ENCODE measurements at regions not wholly inside any gene's neighbourhood (a gene's known extent, or its start where the extent isn't known, plus 50 kb on each side); places are given as distances from the start of the nearest gene placed in this dataset.

- no peaks in the 10 kb centered on the region for H3K36me3 ChIP-seq
- H3K4me1 ChIP-seq: no peaks in the 10 kb centered on the region
- no peaks in the 10 kb centered on the region for H3K9me3 ChIP-seq
- H3K27ac ChIP-seq: no peak overlapping the region
- H3K4me3 ChIP-seq: no peak overlapping the region
- no peak for TF ChIP-seq CTCF (IDR thresholded peaks at IDR 0.05)
- DNase-seq: no peak
- intact Hi-C loops (cut with DNase I): no loop called here
- no peaks in the 10 kb centered on the region for H3K27me3 ChIP-seq
- H3K9ac ChIP-seq (ENCODE audit: low read depth in 2 of 2, low read length in 2 of 2): no peak overlapping the region
Observed at GRCh38 chr16:82236415-82236814, 66.4 kb upstream of the MPHOSPH6 start.

DNA sequence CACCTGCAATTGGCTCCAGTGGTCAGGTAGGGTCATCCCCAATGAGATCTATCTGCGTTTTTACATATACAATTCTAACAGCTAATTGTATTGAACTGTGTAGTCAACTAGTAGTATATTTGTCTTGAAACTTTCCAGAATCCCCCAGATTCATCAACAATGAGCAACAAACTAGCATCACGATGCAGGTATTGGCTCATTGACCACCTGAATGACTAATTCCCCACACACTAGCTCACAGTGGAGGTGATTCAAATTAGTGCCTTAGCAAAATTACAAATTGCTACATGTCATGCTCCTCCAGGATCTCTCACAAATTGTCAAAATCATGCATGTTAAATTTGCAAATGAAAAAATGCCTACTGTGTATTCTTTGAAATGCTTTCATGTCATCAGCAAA, 62.8 kb upstream of the MPHOSPH6 start:
- Histone ChIP-seq H3K27ac (no peak overlapping the region), H3K27me3 (no peaks in the 10 kb centered on the region), H3K9me3 (no peaks in the 10 kb centered on the region), H3K4me1 (no peaks in the 10 kb centered on the region), H3K9ac (ENCODE audit: low read depth in 2 of 2, low read length in 2 of 2) (no peak overlapping the region), H3K36me3 (no peaks in the 10 kb centered on the region), H3K4me3 (no peak overlapping the region)
- no peak for TF ChIP-seq CTCF (IDR thresholded peaks at IDR 0.05)
- intact Hi-C loops (cut with DNase I): loop anchor here (5.0 kb wide), 2 partner anchors 296 to 341 kb away; no protein-coding TSS in a partner anchor
- DNase-seq: no peak

GRCh38 chr16:82231008-82231787, 61.2 kb upstream of the MPHOSPH6 start:
- DNase-seq: no peak
- no peaks in the 10 kb centered on the region for H3K36me3 ChIP-seq
- TF ChIP-seq CTCF (IDR thresholded peaks at IDR 0.05): no peak
- intact Hi-C loops (cut with DNase I): loop anchor here (5.0 kb wide), 2 partner anchors 294 to 339 kb away; no protein-coding TSS in a partner anchor
- H3K9ac ChIP-seq (ENCODE audit: low read depth in 2 of 2, low read length in 2 of 2): no peak overlapping the region
- no peak overlapping the region for H3K27ac ChIP-seq
- no peaks in the 10 kb centered on the region for H3K9me3 ChIP-seq
- H3K4me1 ChIP-seq: no peaks in the 10 kb centered on the region
- no peak overlapping the region for H3K4me3 ChIP-seq
- no peaks in the 10 kb centered on the region for H3K27me3 ChIP-seq

DNA sequence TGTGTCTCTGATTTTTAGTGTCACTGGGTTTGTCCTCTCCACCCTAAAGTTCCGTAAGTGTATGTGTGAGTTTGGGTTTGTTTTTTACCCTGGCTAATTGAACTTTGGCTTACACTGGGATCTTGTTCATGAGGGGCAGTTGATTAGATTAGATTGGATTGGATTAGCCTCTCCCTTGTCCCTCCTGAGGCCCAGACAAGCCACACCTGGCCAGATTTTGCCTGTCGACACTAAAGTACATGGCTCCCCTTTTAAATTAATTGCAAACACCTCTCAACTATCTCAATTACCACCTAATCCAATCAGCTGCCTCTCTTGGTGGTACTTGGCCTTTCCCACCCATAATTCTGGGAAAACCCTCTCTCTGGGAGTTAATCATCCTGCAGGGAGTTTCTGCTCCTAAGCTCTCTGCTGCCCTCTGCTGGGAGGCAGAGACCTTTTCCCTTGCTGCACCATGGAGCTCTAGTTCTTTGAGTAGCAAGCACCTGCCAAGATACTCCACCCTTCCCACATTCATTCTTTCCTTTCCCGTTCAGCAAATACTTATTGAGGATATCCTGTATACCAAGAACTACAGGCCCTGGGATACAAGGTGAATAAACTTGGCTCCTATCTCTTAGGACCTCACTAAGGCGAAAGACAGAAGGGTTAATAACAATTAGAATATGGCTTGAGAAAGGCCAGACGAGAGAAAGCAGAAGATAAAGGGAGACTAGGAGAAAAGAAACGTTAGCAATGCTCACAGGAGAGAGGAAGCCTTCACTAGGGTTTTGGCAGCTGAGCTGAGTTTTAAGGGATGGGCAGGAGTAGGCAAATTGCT, 60.0 kb upstream of the MPHOSPH6 start:
- intact Hi-C loops (cut with DNase I): loop anchor here (1.0 to 5.0 kb wide), 3 partner anchors 199 to 338 kb away; no protein-coding TSS in a partner anchor
- Histone ChIP-seq H3K36me3 (no peaks in the 10 kb centered on the region), H3K27ac (no peak overlapping the region), H3K4me3 (no peak overlapping the region), H3K27me3 (no peaks in the 10 kb centered on the region), H3K4me1 (no peaks in the 10 kb centered on the region), H3K9ac (ENCODE audit: low read depth in 2 of 2, low read length in 2 of 2) (no peak overlapping the region), H3K9me3 (no peaks in the 10 kb centered on the region)
- TF ChIP-seq CTCF (IDR thresholded peaks at IDR 0.05): peak; percentile 89
- DNase-seq: peak; percentile 85

- Histone ChIP-seq H3K4me3 (no peak overlapping the region), H3K27me3 (no peaks in the 10 kb centered on the region), H3K36me3 (no peaks in the 10 kb centered on the region), H3K9ac (ENCODE audit: low read depth in 2 of 2, low read length in 2 of 2) (no peak overlapping the region), H3K9me3 (no peaks in the 10 kb centered on the region), H3K4me1 (no peaks in the 10 kb centered on the region), H3K27ac (no peak overlapping the region)
- intact Hi-C loops (cut with DNase I): no loop called here
- no peak for DNase-seq
- TF ChIP-seq CTCF (IDR thresholded peaks at IDR 0.05): no peak
Observed at GRCh38 chr16:82226327-82226726, 56.3 kb upstream of the MPHOSPH6 start.

Data from colonic mucosa (tissue), 4 donors.